ENCODE measurements at regions not wholly inside any gene's neighbourhood (a gene's known extent, or its start where the extent isn't known, plus 50 kb on each side); places are given as distances from the start of the nearest gene placed in this dataset.

DNA sequence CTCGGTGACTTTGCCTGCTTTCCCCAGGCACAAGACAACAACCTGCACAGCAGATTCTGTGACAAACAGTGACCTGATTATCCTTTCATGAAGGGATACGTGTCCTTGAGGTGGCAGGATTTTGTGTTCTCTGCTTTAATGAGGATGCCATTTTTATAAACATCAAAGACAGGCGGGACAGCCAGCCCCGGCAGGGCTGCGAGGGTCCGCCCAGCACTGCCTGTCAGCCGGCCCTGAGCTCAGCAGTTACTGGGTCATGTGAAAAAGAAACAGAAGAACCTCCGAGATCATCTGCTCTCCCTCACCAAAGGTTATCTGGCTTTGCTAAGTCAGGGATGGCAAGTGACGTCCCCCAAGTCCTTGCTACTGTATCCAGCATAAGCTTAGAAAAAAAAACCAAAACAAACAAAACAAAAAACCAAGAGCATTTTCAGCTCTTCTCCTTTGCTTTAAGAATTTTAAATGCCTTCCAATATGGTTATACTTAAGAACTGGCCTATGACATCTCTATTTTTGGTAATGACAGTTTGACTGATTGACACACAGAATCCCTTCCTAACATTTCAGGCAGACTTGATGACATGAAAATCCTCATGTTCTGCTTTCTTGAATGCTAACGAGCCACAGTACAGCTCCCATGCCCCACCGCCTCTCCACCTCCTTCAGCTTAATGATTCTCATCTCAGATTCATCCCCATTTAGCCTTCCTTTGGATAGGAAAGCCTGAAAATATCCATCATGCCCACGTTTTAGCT, 666.6 kb upstream of the ARGLU1 start:
- Histone ChIP-seq H3K9me3 (no peaks in the 10 kb centered on the region), H3K27me3 (no peaks in the 10 kb centered on the region), H3K36me3 (no peaks in the 10 kb centered on the region), H3K4me3 (no peak overlapping the region), H3K27ac (no peak overlapping the region), H3K4me1 (no peaks in the 10 kb centered on the region)
- TF ChIP-seq, protein P1, sequence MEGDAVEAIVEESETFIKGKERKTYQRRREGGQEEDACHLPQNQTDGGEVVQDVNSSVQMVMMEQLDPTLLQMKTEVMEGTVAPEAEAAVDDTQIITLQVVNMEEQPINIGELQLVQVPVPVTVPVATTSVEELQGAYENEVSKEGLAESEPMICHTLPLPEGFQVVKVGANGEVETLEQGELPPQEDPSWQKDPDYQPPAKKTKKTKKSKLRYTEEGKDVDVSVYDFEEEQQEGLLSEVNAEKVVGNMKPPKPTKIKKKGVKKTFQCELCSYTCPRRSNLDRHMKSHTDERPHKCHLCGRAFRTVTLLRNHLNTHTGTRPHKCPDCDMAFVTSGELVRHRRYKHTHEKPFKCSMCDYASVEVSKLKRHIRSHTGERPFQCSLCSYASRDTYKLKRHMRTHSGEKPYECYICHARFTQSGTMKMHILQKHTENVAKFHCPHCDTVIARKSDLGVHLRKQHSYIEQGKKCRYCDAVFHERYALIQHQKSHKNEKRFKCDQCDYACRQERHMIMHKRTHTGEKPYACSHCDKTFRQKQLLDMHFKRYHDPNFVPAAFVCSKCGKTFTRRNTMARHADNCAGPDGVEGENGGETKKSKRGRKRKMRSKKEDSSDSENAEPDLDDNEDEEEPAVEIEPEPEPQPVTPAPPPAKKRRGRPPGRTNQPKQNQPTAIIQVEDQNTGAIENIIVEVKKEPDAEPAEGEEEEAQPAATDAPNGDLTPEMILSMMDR (IDR thresholded peaks at IDR 0.05): no peak
- DNase-seq: peak in 1 of 4 donors; percentile 41
- intact Hi-C loops (cut with DNase I): no loop called here
- ATAC-seq: no peak

DNA sequence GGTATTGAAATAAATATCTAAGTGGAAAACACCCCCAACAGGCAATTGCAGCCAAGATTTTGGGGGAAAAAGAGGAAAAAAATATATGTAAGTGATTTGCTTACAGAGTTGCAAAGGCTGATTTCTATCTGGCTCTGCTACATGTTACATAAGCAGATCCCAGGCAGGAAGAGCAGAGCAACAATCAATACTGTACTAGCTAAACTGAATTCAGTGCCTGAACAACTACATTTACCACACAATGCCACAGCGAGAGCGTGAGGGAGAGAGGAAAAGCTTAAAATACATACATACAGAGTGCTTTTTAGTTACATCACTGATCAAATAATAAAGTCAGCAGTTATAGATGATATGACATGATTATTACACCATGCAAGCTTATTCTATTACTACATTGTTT, 665.6 kb upstream of the ARGLU1 start:
- TF ChIP-seq, protein P1 (IDR thresholded peaks at IDR 0.05): no peak
- Histone ChIP-seq H3K9me3 (no peaks in the 10 kb centered on the region), H3K4me3 (no peak overlapping the region), H3K27ac (no peak overlapping the region), H3K36me3 (no peaks in the 10 kb centered on the region), H3K4me1 (no peaks in the 10 kb centered on the region), H3K27me3 (no peaks in the 10 kb centered on the region)
- DNase-seq (no peak), ATAC-seq (no peak)
- intact Hi-C loops (cut with DNase I): no loop called here

DNA sequence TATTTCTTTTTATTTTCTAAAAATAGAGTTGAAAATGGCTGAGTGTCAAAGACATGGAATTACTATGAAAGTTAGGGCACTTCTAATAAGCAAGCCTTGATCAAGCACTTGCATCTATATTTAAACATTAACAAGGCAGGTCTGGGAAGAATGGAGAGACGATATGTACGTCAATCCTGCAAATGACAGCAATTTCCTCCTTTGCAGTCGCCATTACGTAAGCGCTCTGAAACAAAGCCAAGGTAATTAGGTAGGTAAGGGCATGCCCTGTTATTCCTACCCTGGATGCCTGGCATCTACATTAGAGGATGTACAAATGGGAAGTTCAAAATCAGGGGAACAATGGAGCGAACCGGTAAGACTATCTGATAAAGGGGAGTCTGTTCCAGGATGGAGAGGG, 664.0 kb upstream of the ARGLU1 start:
- DNase-seq: no peak
- no peaks in the 10 kb centered on the region for H3K36me3 ChIP-seq

DNA sequence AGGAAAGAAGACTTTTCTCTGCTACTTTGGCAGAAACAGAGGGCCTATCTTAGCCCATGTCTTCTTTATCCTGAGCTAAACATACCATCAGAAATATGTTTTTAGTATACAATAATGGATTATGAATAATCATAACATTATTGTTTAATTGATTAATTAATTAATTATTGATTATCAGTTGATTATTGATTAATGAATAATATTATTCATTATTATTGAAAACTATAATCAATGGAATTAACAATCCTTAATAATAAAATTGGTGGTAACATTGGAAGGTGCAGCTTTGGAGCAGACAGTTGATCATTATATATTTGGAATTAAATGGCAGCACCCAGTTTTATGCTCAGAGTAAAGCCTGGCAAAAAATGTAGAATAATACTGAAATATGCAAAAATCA, 655.9 kb upstream of the ARGLU1 start:
- no peak overlapping the region for H3K4me3 ChIP-seq
- TF ChIP-seq, protein P1 (IDR thresholded peaks at IDR 0.05): no peak
- H3K9me3 ChIP-seq: no peaks in the 10 kb centered on the region
- no peaks in the 10 kb centered on the region for H3K27me3 ChIP-seq
- no peak for ATAC-seq
- intact Hi-C loops (cut with DNase I): no loop called here
- no peak overlapping the region for H3K27ac ChIP-seq
- no peak for DNase-seq
- H3K36me3 ChIP-seq: no peaks in the 10 kb centered on the region
- no peaks in the 10 kb centered on the region for H3K4me1 ChIP-seq

More for the DNA sequence above, 664.0 kb upstream of the ARGLU1 start:
- Histone ChIP-seq H3K27me3 (no peaks in the 10 kb centered on the region), H3K9me3 (no peaks in the 10 kb centered on the region), H3K4me1 (no peaks in the 10 kb centered on the region), H3K27ac (no peak overlapping the region), H3K4me3 (no peak overlapping the region)
- no peak for ATAC-seq
- TF ChIP-seq, protein P1 (IDR thresholded peaks at IDR 0.05): no peak
- intact Hi-C loops (cut with DNase I): no loop called here

DNA sequence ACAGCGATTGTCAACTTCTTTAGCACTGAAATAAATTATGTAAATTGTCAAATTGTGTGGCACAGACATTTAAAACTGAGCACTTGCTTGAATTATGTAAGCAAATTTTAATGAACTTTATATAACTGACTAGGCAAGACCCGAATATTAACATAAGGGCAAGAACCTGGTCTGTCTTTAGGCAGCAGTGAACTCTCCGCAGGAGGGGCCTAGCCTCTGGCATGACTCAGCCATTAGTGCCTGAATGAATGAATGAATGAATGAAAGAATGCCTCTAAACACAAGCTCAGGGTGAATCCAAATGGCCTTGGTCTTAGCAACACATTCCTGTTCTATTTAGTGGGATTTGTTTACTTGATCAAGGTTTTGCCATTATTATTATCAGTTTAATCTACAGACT, 654.7 kb upstream of the ARGLU1 start:
- Histone ChIP-seq H3K4me1 (no peaks in the 10 kb centered on the region), H3K36me3 (no peaks in the 10 kb centered on the region), H3K4me3 (no peak overlapping the region), H3K9me3 (no peaks in the 10 kb centered on the region), H3K27ac (no peak overlapping the region), H3K27me3 (no peaks in the 10 kb centered on the region)
- TF ChIP-seq, protein P1 (IDR thresholded peaks at IDR 0.05): no peak
- DNase-seq (no peak), ATAC-seq (no peak)
- intact Hi-C loops (cut with DNase I): no loop called here

Data from left lung (tissue), 4 donors.